GM03348 (cell line): ENCODE measurements at regions not wholly inside any gene's neighbourhood (a gene's known extent, or its start where the extent isn't known, plus 50 kb on each side); places are given as distances from the start of the nearest gene placed in this dataset.

ENCODE experiments used
- DNase-seq: peaks from one replicate; pipeline ENCODE4 v3.0.0; 2012; ENCODE audit warnings: low spot score

- DNase-seq, result peak; percentile 13
Observed at GRCh38 chr3:117892431-117892841, 1142.2 kb downstream of the IGSF11 start.

GRCh38 chr3:117893001-117893400, 1141.6 kb downstream of the IGSF11 start:
- DNase-seq, result no peak

- DNase-seq, result no peak
Observed at GRCh38 chr3:117893638-117894037, 1141.0 kb downstream of the IGSF11 start.

- no peak for DNase-seq
Observed at GRCh38 chr3:117898722-117899522, 1135.7 kb downstream of the IGSF11 start.

- peak; percentile 60 for DNase-seq
Observed at GRCh38 chr3:117903226-117903625, 1131.4 kb downstream of the IGSF11 start.

- no peak for DNase-seq
Observed at GRCh38 chr3:117910820-117911521, 1123.7 kb downstream of the IGSF11 start.

- DNase-seq, result no peak
Observed at GRCh38 chr3:117912352-117912751, 1122.3 kb downstream of the IGSF11 start.

- DNase-seq, result no peak
Observed at GRCh38 chr3:117914540-117915100, 1120.0 kb downstream of the IGSF11 start.

GRCh38 chr3:117916839-117917238, 1117.8 kb downstream of the IGSF11 start:
- no peak for DNase-seq

- DNase-seq, result no peak
Observed at GRCh38 chr3:117919621-117920020, 1115.0 kb downstream of the IGSF11 start.

GRCh38 chr3:117920253-117920898, 1114.3 kb downstream of the IGSF11 start:
- no peak for DNase-seq

- no peak for DNase-seq
Observed at GRCh38 chr3:117921411-117921810, 1113.2 kb downstream of the IGSF11 start.

GRCh38 chr3:117922039-117922438, 1112.6 kb downstream of the IGSF11 start:
- DNase-seq, result no peak

GRCh38 chr3:117926819-117927218, 1107.8 kb downstream of the IGSF11 start:
- DNase-seq, result no peak

- no peak for DNase-seq
Observed at GRCh38 chr3:117927825-117928224, 1106.8 kb downstream of the IGSF11 start.

GRCh38 chr3:117928836-117929235, 1105.8 kb downstream of the IGSF11 start:
- DNase-seq, result no peak

GRCh38 chr3:117932441-117932840, 1102.2 kb downstream of the IGSF11 start:
- DNase-seq, result no peak

- DNase-seq, result no peak
Observed at GRCh38 chr3:117936159-117936558, 1098.5 kb downstream of the IGSF11 start.

- no peak for DNase-seq
Observed at GRCh38 chr3:117938974-117939373, 1095.7 kb downstream of the IGSF11 start.

- no peak for DNase-seq
Observed at GRCh38 chr3:117939425-117940027, 1095.1 kb downstream of the IGSF11 start.

- DNase-seq, result no peak
Observed at GRCh38 chr3:117941015-117941414, 1093.6 kb downstream of the IGSF11 start.

GRCh38 chr3:117941756-117942155, 1092.9 kb downstream of the IGSF11 start:
- no peak for DNase-seq
